Hepatic stellate cell (primary cell): ENCODE measurements at regions not wholly inside any gene's neighbourhood (a gene's known extent, or its start where the extent isn't known, plus 50 kb on each side); places are given as distances from the start of the nearest gene placed in this dataset.

Experiments
- DNase-seq: peaks from one replicate; pipeline ENCODE4 v3.0.0; 2011; ENCODE audit warnings: low spot score

DNA sequence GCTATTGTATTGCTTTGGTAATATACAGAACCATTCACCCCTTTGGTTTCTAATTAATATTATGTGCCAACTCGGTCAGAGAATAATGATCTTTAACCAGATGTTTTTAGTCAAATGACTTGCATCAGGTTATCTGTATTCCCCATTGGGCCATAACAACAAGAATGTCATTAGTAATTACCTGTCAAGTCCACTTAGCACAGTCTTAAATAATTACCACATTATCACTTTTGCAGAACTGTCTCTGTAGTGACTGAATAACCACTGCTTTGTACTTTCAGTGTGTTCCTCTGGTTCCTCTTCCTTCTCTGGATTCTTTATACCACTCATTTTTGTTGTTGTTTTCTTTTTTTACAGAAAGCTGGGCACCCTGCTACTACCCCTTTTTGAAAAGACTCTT, 257.7 kb upstream of the SPOCK3 start:
- no peak for DNase-seq

GRCh38 chr4:167509551-167509950, 275.3 kb upstream of the SPOCK3 start:
- no peak for DNase-seq

GRCh38 chr4:167524091-167524490, 289.8 kb upstream of the SPOCK3 start:
- DNase-seq, result no peak

DNA sequence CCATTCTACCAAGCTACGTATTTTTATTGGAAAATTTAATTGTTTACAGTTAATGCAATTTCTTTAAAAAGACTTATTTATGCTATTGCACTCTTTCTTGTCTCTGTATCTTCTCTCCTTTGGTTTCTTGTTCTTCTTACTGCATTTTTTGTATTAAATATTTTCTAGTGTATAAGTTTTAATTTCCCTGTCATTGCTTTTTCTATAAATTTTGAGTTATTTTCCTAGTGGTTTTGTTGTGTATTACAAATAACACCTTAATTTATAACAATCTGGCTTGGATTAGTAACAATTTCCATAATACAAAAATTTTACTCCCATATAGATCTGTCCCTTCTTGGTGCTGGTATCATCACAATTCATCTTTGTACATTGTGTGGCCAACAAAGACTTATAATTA, 303.5 kb upstream of the SPOCK3 start:
- DNase-seq, result no peak

DNA sequence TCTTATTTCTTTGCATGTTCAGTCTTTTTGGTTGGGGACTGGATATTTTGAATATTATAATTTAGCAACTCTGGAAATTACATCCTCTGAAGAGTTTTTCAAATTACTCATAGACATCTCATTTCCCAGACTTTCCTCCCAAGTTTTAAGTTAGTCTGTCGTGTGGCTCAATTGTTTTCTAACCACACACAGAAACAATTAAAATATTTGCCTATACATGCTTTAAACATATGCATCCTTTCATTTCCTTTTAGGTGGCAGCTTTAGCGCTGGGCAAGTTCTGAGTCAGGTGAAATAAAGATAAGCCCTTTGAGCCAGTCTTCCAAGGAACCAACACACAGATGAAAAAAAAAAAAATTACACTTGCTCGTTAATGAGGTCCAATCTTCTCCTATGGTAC, 307.0 kb upstream of the SPOCK3 start:
- DNase-seq, result no peak

- DNase-seq, result no peak
Measured at GRCh38 chr4:167544391-167544790, 310.1 kb upstream of the SPOCK3 start.

GRCh38 chr4:167550021-167550420, 315.7 kb upstream of the SPOCK3 start:
- DNase-seq, result no peak

DNA sequence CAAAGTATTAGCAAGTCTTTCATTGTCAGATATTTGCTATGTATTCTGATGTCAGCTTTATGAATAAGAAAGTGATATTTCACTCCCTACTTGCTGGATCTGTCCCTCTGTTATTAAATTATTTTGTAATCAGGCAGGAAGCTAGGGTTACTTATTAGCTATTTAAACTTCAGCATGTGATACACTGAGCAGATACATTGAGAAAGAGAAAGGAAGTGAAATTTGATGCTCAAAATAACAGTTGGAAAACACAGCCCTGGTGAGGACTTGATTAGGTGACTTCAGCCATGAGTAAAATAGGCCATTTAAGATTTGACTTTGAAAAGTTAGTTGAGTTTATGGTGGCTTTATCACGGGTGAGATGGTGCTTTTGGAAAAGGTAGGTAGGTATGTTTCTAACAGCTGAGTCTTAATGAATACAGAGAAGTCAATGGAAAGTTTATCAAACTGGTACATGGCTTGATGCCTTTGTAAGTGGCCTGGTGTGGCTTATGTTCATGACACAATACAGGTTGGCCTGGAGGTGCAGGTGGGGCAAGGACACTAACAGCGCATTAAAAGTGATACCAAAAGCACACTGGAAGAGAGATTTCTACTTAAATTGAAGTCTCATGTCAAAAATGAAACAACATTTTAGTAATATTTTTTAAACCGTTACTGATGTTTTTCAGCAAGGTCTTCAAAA, 321.2 kb upstream of the SPOCK3 start:
- no peak for DNase-seq

- DNase-seq, result no peak
Measured at GRCh38 chr4:167578906-167579305, 344.6 kb upstream of the SPOCK3 start.

GRCh38 chr4:167581449-167581965, 347.2 kb upstream of the SPOCK3 start:
- no peak for DNase-seq

DNA sequence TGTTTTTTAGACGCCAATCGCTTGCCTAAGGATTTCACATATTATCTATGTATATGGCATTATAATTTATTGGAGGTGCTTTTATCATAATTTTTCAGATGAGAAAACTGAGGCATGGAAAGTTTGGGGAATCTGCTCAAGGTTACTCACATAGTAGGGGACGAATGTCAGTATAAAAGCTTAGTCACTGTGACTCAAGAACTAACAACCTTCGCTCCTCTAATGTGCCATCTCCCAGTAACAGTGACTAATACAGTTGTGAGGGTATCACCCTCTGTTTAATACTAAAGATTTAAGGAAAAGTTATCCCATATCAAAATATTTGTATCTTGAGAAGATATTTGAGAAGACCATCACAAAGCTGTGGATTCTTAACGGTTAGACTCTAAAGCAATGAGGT, 353.1 kb upstream of the SPOCK3 start:
- no peak for DNase-seq

- no peak for DNase-seq
Measured at GRCh38 chr4:167595898-167596297, 361.6 kb upstream of the SPOCK3 start.

- no peak for DNase-seq
Measured at GRCh38 chr4:167602157-167602556, 367.9 kb upstream of the SPOCK3 start.

DNA sequence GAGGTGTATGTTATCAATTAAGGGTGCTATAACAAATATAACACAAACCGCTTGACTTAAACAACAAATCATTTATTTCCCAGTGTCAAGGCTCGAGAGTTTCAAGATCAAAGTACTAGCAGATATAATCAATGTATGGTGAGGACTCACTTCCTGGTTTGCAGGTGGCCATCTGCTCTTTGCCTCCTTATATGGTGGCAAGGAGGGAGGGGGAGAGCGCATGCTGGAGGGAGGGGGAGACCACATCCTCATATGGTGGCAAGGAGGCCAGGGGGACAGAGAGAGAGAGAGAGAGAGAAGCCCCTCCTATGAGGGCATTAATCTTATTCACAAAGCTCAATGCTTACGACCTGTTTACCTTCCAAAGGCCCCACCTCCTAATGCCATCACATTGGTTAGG, 372.3 kb upstream of the SPOCK3 start:
- DNase-seq, result no peak

- no peak for DNase-seq
Measured at GRCh38 chr4:167613381-167613780, 379.1 kb upstream of the SPOCK3 start.

- no peak for DNase-seq
Measured at GRCh38 chr4:167614866-167615265, 380.6 kb upstream of the SPOCK3 start.

GRCh38 chr4:167616476-167616875, 382.2 kb upstream of the SPOCK3 start:
- no peak for DNase-seq

DNA sequence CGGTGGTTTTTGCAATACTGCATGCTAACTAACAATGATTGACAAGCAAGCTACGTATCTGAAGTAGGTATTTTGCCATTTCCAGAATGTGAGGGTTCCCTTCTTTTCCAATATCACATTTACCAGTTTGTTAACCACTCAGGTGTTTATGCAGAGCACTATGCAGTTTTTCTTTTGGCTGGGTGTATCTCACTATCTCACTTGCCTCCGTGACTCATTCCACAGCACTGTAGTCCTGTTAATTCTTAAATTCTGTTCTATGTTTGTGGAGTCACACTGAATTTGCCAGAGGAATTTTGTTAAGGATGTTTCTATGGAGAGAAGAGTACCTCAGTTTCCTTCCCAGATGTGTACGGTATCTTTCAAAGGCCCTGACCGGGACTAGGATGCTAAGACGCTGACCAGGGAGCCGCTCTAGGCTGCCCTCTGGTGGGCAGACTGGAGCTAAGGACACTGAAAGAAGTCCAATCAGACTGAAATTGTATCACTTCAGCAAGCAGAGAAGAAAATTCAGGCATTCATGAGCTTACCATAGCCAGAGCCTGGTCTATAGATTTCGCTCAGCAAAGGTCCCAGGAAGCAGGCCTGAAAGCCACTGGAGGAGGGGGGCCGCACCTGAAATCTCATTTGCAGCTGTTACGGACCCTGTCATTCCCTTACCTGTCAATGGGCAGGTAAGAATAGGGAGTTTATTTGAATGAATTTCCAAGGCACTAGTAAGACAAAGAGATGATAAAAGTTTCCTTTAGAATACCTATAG, 388.4 kb upstream of the SPOCK3 start:
- peak; percentile 16 for DNase-seq

DNA sequence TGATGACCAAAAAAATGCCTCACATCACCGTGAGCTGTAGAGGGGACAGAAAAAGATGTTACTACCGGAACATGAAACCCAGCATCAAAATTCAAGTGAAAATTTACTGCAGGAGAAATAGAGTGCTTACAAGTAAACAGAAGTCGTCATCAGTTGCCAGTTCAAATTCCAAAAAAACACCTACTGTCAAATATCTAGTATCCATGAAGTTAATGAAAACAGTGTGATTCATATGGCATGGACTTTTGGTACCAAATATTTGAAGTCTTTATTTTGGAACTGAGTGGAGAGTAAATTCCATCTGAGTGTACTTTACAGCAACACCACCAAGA, 388.9 kb upstream of the SPOCK3 start:
- DNase-seq, result no peak

GRCh38 chr4:167629272-167629671, 395.0 kb upstream of the SPOCK3 start:
- no peak for DNase-seq

- no peak for DNase-seq
Measured at GRCh38 chr4:167642250-167642649, 408.0 kb upstream of the SPOCK3 start.

DNA sequence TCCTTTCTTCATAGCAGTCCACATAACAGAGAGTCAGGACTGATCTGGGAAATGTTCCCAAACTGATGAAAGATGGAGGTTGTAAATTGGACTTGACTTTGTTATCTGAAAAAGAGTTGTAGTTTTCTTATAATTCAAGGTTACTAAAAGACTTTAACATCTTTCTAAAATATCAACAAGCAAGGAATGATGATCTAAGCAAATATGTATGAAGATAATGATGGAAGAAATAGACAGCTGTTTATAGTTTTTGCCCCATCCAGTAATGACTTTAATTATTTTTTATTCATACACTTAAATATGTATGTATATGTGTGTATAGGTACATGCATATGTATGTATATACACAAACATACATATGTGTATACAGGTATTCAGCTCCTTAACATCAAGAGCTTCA, 411.1 kb upstream of the SPOCK3 start:
- no peak for DNase-seq

- DNase-seq, result no peak
Measured at GRCh38 chr4:167652267-167652666, 418.0 kb upstream of the SPOCK3 start.

- no peak for DNase-seq
Measured at GRCh38 chr4:167688660-167689142, 403.6 kb upstream of the ANXA10 start.
